ENCODE measurements at regions not wholly inside any gene's neighbourhood (a gene's known extent, or its start where the extent isn't known, plus 50 kb on each side); places are given as distances from the start of the nearest gene placed in this dataset.

- Mint-ChIP-seq H3K36me3 (ENCODE audit: low read depth) (no peaks in the 10 kb centered on the region), H3K27ac (ENCODE audit: unreplicated experiment) (no peak overlapping the region), H3K9me3 (ENCODE audit: low read depth) (no peaks in the 10 kb centered on the region), H3K27me3 (ENCODE audit: low read depth) (no peaks in the 10 kb centered on the region), H3K4me3 (ENCODE audit: unreplicated experiment) (no peak overlapping the region), H3K4me1 (ENCODE audit: low read depth) (peaks cover 16% of the 10 kb centered on the region)
- TF ChIP-seq, protein P1, sequence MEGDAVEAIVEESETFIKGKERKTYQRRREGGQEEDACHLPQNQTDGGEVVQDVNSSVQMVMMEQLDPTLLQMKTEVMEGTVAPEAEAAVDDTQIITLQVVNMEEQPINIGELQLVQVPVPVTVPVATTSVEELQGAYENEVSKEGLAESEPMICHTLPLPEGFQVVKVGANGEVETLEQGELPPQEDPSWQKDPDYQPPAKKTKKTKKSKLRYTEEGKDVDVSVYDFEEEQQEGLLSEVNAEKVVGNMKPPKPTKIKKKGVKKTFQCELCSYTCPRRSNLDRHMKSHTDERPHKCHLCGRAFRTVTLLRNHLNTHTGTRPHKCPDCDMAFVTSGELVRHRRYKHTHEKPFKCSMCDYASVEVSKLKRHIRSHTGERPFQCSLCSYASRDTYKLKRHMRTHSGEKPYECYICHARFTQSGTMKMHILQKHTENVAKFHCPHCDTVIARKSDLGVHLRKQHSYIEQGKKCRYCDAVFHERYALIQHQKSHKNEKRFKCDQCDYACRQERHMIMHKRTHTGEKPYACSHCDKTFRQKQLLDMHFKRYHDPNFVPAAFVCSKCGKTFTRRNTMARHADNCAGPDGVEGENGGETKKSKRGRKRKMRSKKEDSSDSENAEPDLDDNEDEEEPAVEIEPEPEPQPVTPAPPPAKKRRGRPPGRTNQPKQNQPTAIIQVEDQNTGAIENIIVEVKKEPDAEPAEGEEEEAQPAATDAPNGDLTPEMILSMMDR (IDR thresholded peaks at IDR 0.05), result no peak
- no peak for DNase-seq (ENCODE audit: low spot score)
These were observed 416.6 kb downstream of the HRH4 start for GRCh38 chr18:24877066-24877465.

GRCh38 chr18:24877546-24877945 lies 417.1 kb downstream of the HRH4 start:
- peaks cover 16% of the 10 kb centered on the region for H3K4me1 Mint-ChIP-seq (ENCODE audit: low read depth)
- DNase-seq (ENCODE audit: low spot score), result no peak
- H3K27ac Mint-ChIP-seq (ENCODE audit: unreplicated experiment), result no peak overlapping the region
- no peaks in the 10 kb centered on the region for H3K9me3 Mint-ChIP-seq (ENCODE audit: low read depth)
- TF ChIP-seq, protein P1 (IDR thresholded peaks at IDR 0.05), result no peak
- H3K27me3 Mint-ChIP-seq (ENCODE audit: low read depth), result no peaks in the 10 kb centered on the region
- no peak overlapping the region for H3K4me3 Mint-ChIP-seq (ENCODE audit: unreplicated experiment)
- H3K36me3 Mint-ChIP-seq (ENCODE audit: low read depth), result no peaks in the 10 kb centered on the region

DNA sequence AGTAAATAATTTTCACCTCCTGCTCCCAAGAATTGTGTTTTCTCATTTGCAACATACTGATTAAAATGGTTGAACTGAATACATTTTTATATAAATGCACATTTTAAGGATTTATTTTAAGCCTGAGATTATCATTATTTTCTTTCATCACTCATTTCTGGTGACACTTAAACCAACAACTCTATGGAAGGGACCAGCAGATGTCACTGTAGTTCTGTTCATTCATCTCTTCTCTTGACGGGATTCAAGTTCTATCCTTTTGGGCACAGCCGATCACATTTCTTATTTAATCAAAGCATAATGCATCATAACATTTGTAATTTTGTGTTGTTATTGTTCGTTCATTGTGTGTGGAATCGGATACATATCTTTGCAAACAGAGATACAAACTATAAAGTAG lies 417.9 kb downstream of the HRH4 start:
- Mint-ChIP-seq H3K36me3 (ENCODE audit: low read depth) (no peaks in the 10 kb centered on the region), H3K9me3 (ENCODE audit: low read depth) (no peaks in the 10 kb centered on the region), H3K27me3 (ENCODE audit: low read depth) (no peaks in the 10 kb centered on the region), H3K4me1 (ENCODE audit: low read depth) (peaks cover 16% of the 10 kb centered on the region), H3K4me3 (ENCODE audit: unreplicated experiment) (no peak overlapping the region), H3K27ac (ENCODE audit: unreplicated experiment) (no peak overlapping the region)
- TF ChIP-seq, protein P1 (IDR thresholded peaks at IDR 0.05), result peak; percentile 94
- DNase-seq (ENCODE audit: low spot score), result no peak

DNA sequence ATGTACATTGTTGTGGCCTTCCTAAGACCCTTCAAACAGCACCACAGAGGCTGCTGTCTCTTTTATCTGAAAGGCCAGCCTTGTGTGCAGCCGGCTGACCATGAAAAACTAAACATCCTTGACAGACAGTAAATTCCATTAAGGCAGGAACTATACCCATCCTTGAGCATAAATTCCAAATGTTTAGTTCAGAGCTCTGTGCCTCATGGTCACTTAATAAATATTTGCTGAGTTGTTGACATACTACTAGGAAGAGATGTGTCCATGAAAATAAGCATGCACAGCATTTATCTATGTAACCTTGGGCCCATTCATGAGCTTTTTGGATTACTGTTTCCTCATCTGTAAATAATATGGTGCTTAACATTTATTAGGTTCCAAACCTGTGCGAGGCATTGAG lies 424.8 kb downstream of the HRH4 start:
- Mint-ChIP-seq H3K9me3 (ENCODE audit: low read depth) (no peaks in the 10 kb centered on the region), H3K27me3 (ENCODE audit: low read depth) (no peaks in the 10 kb centered on the region), H3K4me1 (ENCODE audit: low read depth) (peaks cover 12% of the 10 kb centered on the region), H3K36me3 (ENCODE audit: low read depth) (no peaks in the 10 kb centered on the region), H3K27ac (ENCODE audit: unreplicated experiment) (no peak overlapping the region), H3K4me3 (ENCODE audit: unreplicated experiment) (no peak overlapping the region)
- TF ChIP-seq, protein P1 (IDR thresholded peaks at IDR 0.05), result no peak
- no peak for DNase-seq (ENCODE audit: low spot score)

DNA sequence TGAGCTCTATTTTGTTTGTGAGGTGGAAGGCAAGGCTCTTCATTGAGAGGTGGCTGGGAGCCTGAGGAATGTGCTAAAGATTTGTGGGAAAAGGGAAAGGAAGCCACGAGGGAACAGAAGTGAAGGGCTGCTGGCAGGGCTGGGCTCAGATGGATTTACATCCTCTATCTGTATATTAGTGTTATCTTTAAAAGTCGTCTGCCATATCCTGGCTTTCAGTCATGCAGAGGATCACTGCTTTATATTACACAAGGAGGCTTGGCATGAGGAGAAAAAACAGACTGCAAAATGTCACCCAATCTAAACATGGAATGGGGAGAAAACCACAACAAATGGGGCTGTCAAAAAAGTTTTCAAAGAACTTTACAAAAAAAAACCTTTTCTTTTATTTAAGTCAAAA lies 434.4 kb downstream of the HRH4 start:
- no peak overlapping the region for H3K4me3 Mint-ChIP-seq (ENCODE audit: unreplicated experiment)
- DNase-seq (ENCODE audit: low spot score), result no peak
- no peaks in the 10 kb centered on the region for H3K36me3 Mint-ChIP-seq (ENCODE audit: low read depth)
- H3K4me1 Mint-ChIP-seq (ENCODE audit: low read depth), result peaks cover 6% of the 10 kb centered on the region
- H3K9me3 Mint-ChIP-seq (ENCODE audit: low read depth), result no peaks in the 10 kb centered on the region
- H3K27me3 Mint-ChIP-seq (ENCODE audit: low read depth), result no peaks in the 10 kb centered on the region
- H3K27ac Mint-ChIP-seq (ENCODE audit: unreplicated experiment), result no peak overlapping the region
- TF ChIP-seq, protein P1 (IDR thresholded peaks at IDR 0.05), result no peak

Data from chondrocyte (in vitro differentiated cells).